Gastroesophageal sphincter (tissue), 4 donors: ENCODE measurements at regions not wholly inside any gene's neighbourhood (a gene's known extent, or its start where the extent isn't known, plus 50 kb on each side); places are given as distances from the start of the nearest gene placed in this dataset.

ENCODE experiments used
- ATAC-seq: fragments of 150-250 bp; one replicate; pipeline ENCODE4 v1.9.1; 2016; ENCODE audit warnings: mild to moderate bottlenecking, moderate library complexity
- H3K27ac ChIP-seq, 4 donors: fragments of 200-600 bp; sonication (generic) in 3 of 4; 1 replicate in 3 of 4; 2 replicates in 1 of 4; pipeline ENCODE4 v1.5.1; 2016 to 2019
- H3K27me3 ChIP-seq: fragments of 200-600 bp; sonication (generic); one replicate; pipeline ENCODE4 v1.5.1; 2019
- H3K36me3 ChIP-seq, 2 donors: fragments of 200-600 bp; sonication (generic); one replicate each; pipeline ENCODE4 v1.5.1; 2019; ENCODE audit warnings: control low read depth in 1 of 2
- H3K4me1 ChIP-seq, 3 donors: fragments of 200-600 bp; sonication (generic); 1 replicate in 2 of 3; 2 replicates in 1 of 3; pipeline ENCODE4 v1.5.1; 2016 to 2019; ENCODE audit warnings: control low read depth in 2 of 3
- H3K4me3 ChIP-seq, 2 donors: fragments of 200-600 bp; sonication (generic); one replicate each; pipeline ENCODE4 v1.5.1; 2019; ENCODE audit warnings: mild to moderate bottlenecking in 1 of 2, moderate library complexity in 1 of 2
- H3K9me3 ChIP-seq, 3 donors: fragments of 200-600 bp; sonication (generic); one replicate each; pipeline ENCODE4 v1.5.1; 2017 to 2019; ENCODE audit warnings: control low read depth in 2 of 3
- EP300 ChIP-seq: sonication (generic); formaldehyde crosslinking; IDR thresholded peaks from one replicate; pipeline ENCODE4 v1.6.1; 2017; ENCODE audit warnings: antibody characterized with exemption, mild to moderate bottlenecking
- POLR2A ChIP-seq, 2 donors: fragments of 450-650 bp; IDR thresholded peaks; one replicate each; pipeline ENCODE4 v1.6.1; 2017; ENCODE audit warnings: antibody characterized with exemption in 2 of 2, mild to moderate bottlenecking in 2 of 2, moderate library complexity in 1 of 2
- POLR2AphosphoS5 ChIP-seq: sonication (generic); formaldehyde crosslinking; IDR thresholded peaks from one replicate; pipeline ENCODE4 v1.6.1; 2017; ENCODE audit warnings: antibody characterized with exemption
- WGBS, 2 donors: methylation state at CpG; one replicate each; pipeline ENCODE4 v1.1.5; 2018; ENCODE audit warnings: low coverage in 1 of 2; 5-methylcytosine and 5-hydroxymethylcytosine counted together
- TF ChIP-seq, protein P1 (sequence below), 4 experiments: fragments of 200-600 bp in 2 of 4; fragments of 450-650 bp in 2 of 4; sonication (generic) in 1 of 4; IDR thresholded peaks; one replicate each; pipeline ENCODE4 v1.5.1; 2017 to 2019; ENCODE audit warnings: antibody characterized with exemption in 4 of 4, mild to moderate bottlenecking in 2 of 4, moderate library complexity in 2 of 4

DNA sequence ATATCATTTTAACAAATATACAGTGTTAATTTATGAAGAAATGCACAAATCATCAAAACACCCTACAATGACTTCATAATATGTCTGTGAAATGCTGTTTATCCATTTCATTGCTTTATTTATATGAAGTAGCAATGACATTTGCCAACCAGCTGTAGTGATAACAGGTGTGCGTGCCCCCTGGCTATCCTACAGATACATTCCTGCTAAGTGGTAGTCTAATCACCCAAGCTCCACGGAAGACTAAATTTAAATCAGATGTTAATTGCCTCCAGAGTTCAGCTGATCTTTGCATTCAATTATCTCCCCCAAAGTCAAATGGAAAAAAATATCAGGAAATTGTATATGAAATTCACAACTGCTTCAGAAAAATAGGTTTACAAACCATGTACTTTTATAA lies 1164.2 kb upstream of the LRRN3 start:
- Histone ChIP-seq H3K9me3 (peaks cover 0 to 20% (median 0%) of the 10 kb centered on the region in 3 donors), H3K27ac (no peak overlapping the region), H3K36me3 (no peaks in the 10 kb centered on the region), H3K4me3 (no peak overlapping the region), H3K4me1 (no peaks in the 10 kb centered on the region), H3K27me3 (no peaks in the 10 kb centered on the region)
- no peak for ATAC-seq
- 50 to 51% methylated on average over 2 of the region's 2 CpGs for WGBS, 2 donors
- TF ChIP-seq POLR2AphosphoS5: no peak
- TF ChIP-seq, protein P1, sequence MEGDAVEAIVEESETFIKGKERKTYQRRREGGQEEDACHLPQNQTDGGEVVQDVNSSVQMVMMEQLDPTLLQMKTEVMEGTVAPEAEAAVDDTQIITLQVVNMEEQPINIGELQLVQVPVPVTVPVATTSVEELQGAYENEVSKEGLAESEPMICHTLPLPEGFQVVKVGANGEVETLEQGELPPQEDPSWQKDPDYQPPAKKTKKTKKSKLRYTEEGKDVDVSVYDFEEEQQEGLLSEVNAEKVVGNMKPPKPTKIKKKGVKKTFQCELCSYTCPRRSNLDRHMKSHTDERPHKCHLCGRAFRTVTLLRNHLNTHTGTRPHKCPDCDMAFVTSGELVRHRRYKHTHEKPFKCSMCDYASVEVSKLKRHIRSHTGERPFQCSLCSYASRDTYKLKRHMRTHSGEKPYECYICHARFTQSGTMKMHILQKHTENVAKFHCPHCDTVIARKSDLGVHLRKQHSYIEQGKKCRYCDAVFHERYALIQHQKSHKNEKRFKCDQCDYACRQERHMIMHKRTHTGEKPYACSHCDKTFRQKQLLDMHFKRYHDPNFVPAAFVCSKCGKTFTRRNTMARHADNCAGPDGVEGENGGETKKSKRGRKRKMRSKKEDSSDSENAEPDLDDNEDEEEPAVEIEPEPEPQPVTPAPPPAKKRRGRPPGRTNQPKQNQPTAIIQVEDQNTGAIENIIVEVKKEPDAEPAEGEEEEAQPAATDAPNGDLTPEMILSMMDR (IDR thresholded peaks at IDR 0.05): no peak
- no peak for TF ChIP-seq POLR2A (IDR thresholded peaks at IDR 0.05)
- TF ChIP-seq EP300: no peak

DNA sequence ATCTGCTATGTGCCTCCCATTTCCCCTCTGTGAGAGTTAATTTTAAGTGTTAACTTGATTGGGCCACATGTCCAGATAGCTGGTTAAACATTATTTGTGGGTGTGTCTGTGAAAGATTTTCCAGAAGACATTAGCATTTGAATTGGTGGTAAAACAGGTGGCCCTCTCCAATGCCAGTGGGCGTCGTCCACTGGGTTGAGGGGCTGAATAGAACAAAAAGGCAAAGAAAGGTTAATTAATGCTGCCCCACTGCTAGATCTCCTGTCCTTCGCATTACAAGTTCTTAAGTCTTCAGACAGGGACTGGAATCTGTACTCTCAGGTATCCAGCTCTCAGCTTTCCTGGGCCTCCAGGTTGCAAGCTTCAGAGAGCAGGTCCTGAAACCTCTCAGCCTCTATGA lies 1160.9 kb upstream of the LRRN3 start:
- no peak overlapping the region for H3K27ac ChIP-seq
- no peaks in the 10 kb centered on the region for H3K36me3 ChIP-seq

DNA sequence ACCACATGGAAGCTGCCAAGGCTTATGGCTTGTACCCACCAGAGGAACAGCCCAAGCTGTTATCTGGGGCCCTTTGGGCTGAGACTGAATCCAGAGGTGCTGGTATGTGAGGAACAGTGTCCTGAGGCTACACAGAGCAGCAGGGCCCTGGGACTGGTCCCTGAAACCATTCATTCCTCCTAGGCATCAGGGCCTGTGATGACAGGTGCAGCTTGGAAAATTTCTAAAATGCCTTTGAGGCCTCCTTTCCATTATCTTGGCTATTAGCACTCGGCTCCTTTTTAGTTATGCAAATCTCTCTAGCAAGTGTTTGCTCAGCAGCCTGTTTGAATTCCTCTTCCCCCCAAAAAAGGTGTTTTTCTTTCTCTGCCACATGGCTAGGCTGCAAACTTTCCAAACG lies 1151.7 kb upstream of the LRRN3 start:
- TF ChIP-seq, protein P1 (IDR thresholded peaks at IDR 0.05): no peak
- Histone ChIP-seq H3K9me3 (peaks cover 0 to 7% (median 0%) of the 10 kb centered on the region in 3 donors), H3K36me3 (no peaks in the 10 kb centered on the region), H3K4me3 (no peak overlapping the region), H3K27me3 (no peaks in the 10 kb centered on the region), H3K4me1 (no peaks in the 10 kb centered on the region), H3K27ac (no peak overlapping the region)
- 44 to 64% methylated on average over 2 of the region's 2 CpGs for WGBS, 2 donors
- ATAC-seq: no peak

More for the DNA sequence above, 1160.9 kb upstream of the LRRN3 start:
- ATAC-seq: no peak
- TF ChIP-seq, protein P1 (IDR thresholded peaks at IDR 0.05): no peak
- TF ChIP-seq EP300 (no peak), POLR2AphosphoS5 (no peak), POLR2A (IDR thresholded peaks at IDR 0.05) (no peak)
- Histone ChIP-seq H3K27me3 (no peaks in the 10 kb centered on the region), H3K4me1 (no peaks in the 10 kb centered on the region), H3K4me3 (no peak overlapping the region), H3K9me3 (peaks cover 0 to 7% (median 0%) of the 10 kb centered on the region in 3 donors)
- 13 to 100% methylated on average over 1 to 2 of the region's 3 CpGs for WGBS, 2 donors

DNA sequence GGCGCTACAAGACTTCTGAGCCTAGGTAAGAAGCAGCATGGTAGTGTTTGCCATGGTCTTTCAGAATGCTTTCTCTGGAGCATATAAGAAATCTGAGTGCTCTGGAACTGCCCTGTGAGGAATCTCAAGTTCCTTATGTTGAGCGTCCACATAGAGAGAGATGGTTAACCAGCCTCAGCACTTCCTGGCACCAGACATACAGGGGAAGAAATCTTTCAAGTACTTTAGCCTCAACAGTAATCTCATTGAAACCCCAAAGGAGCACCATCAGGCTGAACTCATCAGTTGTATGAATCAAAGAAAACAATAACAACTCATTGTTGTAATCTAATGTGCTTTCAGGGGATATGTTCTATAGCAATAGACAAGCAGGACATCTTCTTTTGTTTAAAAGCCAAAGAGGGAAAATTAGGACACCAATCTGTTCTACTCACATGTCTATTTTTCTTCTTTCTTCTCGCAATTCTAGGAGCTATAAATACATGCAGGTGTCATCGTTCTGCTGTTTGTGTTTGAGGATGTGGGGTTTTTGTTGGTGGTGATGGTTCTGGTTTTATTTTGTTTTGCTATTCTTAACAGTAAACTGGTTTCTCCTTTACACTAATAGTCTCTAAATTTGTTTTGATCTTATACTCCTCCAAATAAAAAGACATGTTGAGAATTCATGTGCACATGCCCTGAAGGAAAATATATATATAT lies 1145.0 kb upstream of the LRRN3 start:
- H3K27ac ChIP-seq: no peak overlapping the region
- H3K4me1 ChIP-seq: no peaks in the 10 kb centered on the region
- H3K36me3 ChIP-seq: no peaks in the 10 kb centered on the region
- TF ChIP-seq EP300: no peak
- TF ChIP-seq POLR2AphosphoS5: no peak
- no peaks in the 10 kb centered on the region for H3K9me3 ChIP-seq
- 67 to 85% methylated on average over 3 to 4 of the region's 4 CpGs for WGBS, 2 donors
- H3K27me3 ChIP-seq: no peaks in the 10 kb centered on the region
- ATAC-seq: no peak
- H3K4me3 ChIP-seq: no peak overlapping the region

DNA sequence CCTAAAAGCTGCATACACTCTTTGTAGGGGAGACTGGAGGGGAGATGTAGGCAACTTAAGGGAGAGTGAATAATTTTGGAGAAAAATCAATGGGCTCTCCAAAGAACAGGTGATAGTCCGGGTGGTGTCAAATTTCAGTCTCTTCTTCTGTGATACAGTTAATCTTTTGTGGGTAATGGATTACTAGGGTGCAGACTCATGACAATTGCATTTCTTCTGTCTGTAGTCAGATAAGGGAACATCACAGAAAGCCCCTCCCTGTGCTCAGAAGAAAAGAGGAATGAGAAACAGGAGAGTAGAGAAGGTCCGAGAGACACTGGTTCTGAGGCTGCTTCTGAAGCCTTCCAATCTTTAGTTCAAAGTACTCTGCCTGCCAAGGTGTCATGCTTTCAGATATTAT lies 1140.7 kb upstream of the LRRN3 start:
- WGBS, 2 donors: 67 to 78% methylated on average over 2 of the region's 2 CpGs
- no peak for ATAC-seq
- TF ChIP-seq, protein P1 (IDR thresholded peaks at IDR 0.05): no peak
- TF ChIP-seq EP300 (no peak), POLR2A (IDR thresholded peaks at IDR 0.05) (no peak), POLR2AphosphoS5 (no peak)

More for the DNA sequence above, 1140.7 kb upstream of the LRRN3 start:
- Histone ChIP-seq H3K4me1 (no peaks in the 10 kb centered on the region), H3K36me3 (no peaks in the 10 kb centered on the region), H3K27ac (no peak overlapping the region), H3K9me3 (no peaks in the 10 kb centered on the region), H3K27me3 (no peaks in the 10 kb centered on the region), H3K4me3 (no peak overlapping the region)
